ENCODE measurements at regions not wholly inside any gene's neighbourhood (a gene's known extent, or its start where the extent isn't known, plus 50 kb on each side); places are given as distances from the start of the nearest gene placed in this dataset.

- WGBS: 90% methylated on average over 3 of the region's 3 CpGs
- H3K27ac ChIP-seq: no peak overlapping the region
- no peak for TF ChIP-seq EP300 (IDR thresholded peaks at IDR 0.05)
- no peak for TF ChIP-seq POLR2A (IDR thresholded peaks at IDR 0.05)
- TF ChIP-seq, protein P1, sequence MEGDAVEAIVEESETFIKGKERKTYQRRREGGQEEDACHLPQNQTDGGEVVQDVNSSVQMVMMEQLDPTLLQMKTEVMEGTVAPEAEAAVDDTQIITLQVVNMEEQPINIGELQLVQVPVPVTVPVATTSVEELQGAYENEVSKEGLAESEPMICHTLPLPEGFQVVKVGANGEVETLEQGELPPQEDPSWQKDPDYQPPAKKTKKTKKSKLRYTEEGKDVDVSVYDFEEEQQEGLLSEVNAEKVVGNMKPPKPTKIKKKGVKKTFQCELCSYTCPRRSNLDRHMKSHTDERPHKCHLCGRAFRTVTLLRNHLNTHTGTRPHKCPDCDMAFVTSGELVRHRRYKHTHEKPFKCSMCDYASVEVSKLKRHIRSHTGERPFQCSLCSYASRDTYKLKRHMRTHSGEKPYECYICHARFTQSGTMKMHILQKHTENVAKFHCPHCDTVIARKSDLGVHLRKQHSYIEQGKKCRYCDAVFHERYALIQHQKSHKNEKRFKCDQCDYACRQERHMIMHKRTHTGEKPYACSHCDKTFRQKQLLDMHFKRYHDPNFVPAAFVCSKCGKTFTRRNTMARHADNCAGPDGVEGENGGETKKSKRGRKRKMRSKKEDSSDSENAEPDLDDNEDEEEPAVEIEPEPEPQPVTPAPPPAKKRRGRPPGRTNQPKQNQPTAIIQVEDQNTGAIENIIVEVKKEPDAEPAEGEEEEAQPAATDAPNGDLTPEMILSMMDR (IDR thresholded peaks at IDR 0.05): no peak
- no peak for TF ChIP-seq POLR2AphosphoS5 (IDR thresholded peaks at IDR 0.05)
These were observed 166.8 kb downstream of the YIPF5 start for GRCh38 chr5:144003636-144004035.

DNA sequence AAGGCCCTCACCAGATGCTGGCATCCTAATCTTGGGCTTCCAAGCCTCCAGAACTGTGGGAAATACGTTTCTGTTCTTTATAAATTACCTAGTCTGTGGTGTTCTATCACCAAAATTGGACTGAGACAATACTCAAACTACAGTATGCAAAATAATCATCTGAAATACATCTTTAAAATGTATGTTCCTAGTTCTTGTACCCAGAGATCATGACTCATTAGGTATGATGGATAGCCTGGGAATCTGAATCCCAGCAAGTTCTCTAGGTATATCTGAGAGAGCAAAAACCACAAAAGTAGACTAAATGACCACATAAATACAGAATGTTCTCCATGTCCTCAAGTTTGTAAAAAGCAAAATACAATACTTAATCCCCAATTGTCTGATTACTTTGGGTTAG is 166.3 kb downstream of the YIPF5 start:
- Histone ChIP-seq H3K4me3 (no peak overlapping the region), H3K27ac (no peak overlapping the region), H3K36me3 (no peaks in the 10 kb centered on the region), H3K27me3 (no peaks in the 10 kb centered on the region), H3K4me1 (no peaks in the 10 kb centered on the region), H3K9me3 (no peaks in the 10 kb centered on the region)
- no peak for DNase-seq (ENCODE audit: low spot score in 2 of 2)
- TF ChIP-seq, protein P1 (IDR thresholded peaks at IDR 0.05): no peak
- TF ChIP-seq POLR2A (IDR thresholded peaks at IDR 0.05): no peak
- 0% methylated on average over 1 of the region's 1 CpG for WGBS

More at GRCh38 chr5:144003636-144004035, 166.8 kb downstream of the YIPF5 start:
- H3K27me3 ChIP-seq: no peaks in the 10 kb centered on the region
- no peak for DNase-seq (ENCODE audit: low spot score in 2 of 2)
- no peaks in the 10 kb centered on the region for H3K4me1 ChIP-seq
- no peaks in the 10 kb centered on the region for H3K9me3 ChIP-seq
- no peaks in the 10 kb centered on the region for H3K36me3 ChIP-seq
- no peak overlapping the region for H3K4me3 ChIP-seq

DNA sequence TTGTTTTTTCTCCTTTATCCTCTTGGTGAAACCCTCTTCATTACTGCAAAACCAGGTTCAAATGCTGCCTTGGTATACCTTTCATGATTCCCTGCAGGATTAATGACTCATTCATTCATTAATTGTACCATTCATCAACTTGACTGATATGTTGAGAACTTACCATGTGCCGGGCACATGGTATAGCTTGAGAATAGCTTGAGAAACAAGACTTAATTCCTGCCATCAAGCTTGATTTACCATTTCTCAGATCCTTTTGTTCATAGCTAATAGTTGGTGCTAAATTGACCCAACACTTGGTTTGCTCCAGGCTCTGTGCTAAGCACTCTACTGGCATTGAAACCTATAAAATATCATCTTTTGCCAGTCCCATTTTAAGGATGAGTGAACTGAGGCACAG is 165.7 kb downstream of the YIPF5 start:
- no peaks in the 10 kb centered on the region for H3K27me3 ChIP-seq
- no peaks in the 10 kb centered on the region for H3K36me3 ChIP-seq
- H3K27ac ChIP-seq: no peak overlapping the region
- TF ChIP-seq EP300 (IDR thresholded peaks at IDR 0.05) (no peak), POLR2AphosphoS5 (IDR thresholded peaks at IDR 0.05) (no peak), POLR2A (IDR thresholded peaks at IDR 0.05) (no peak)
- TF ChIP-seq, protein P1 (IDR thresholded peaks at IDR 0.05): no peak
- H3K4me3 ChIP-seq: no peak overlapping the region
- WGBS: 95% methylated on average over 1 of the region's 1 CpG
- no peak for DNase-seq (ENCODE audit: low spot score in 2 of 2)
- no peaks in the 10 kb centered on the region for H3K4me1 ChIP-seq
- no peaks in the 10 kb centered on the region for H3K9me3 ChIP-seq

DNA sequence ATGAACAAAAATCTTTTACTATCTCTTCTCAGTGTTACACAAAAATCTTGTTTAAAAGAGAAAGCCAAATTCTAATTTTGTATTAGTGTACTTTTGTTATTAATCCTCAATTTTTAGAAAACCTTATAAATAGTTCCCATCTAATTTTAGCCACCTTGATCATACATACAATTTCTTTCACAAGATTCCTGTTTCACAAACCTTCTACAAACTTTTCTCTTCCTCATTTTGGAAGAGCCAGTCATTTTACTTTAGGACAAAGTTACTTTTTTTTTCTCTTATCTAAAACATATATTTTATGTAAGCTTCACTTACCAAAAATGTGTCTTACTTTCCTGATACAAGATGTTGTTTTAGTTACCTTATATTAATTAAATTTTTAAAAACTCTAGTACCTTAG is 161.3 kb downstream of the YIPF5 start:
- Histone ChIP-seq H3K4me3 (no peak overlapping the region), H3K27ac (no peak overlapping the region), H3K36me3 (no peaks in the 10 kb centered on the region), H3K4me1 (no peaks in the 10 kb centered on the region), H3K27me3 (no peaks in the 10 kb centered on the region), H3K9me3 (no peaks in the 10 kb centered on the region)
- no peak for DNase-seq (ENCODE audit: low spot score in 2 of 2)
- TF ChIP-seq POLR2AphosphoS5 (IDR thresholded peaks at IDR 0.05) (no peak), POLR2A (IDR thresholded peaks at IDR 0.05) (no peak), EP300 (IDR thresholded peaks at IDR 0.05) (no peak)
- TF ChIP-seq, protein P1 (IDR thresholded peaks at IDR 0.05): no peak

GRCh38 chr5:144011388-144011787 is 159.1 kb downstream of the YIPF5 start:
- Histone ChIP-seq H3K4me3 (no peak overlapping the region), H3K27ac (no peak overlapping the region), H3K27me3 (no peaks in the 10 kb centered on the region), H3K4me1 (no peaks in the 10 kb centered on the region), H3K9me3 (no peaks in the 10 kb centered on the region), H3K36me3 (no peaks in the 10 kb centered on the region)
- DNase-seq (ENCODE audit: low spot score in 2 of 2): no peak
- TF ChIP-seq, protein P1 (IDR thresholded peaks at IDR 0.05): no peak
- TF ChIP-seq POLR2AphosphoS5 (IDR thresholded peaks at IDR 0.05) (no peak), EP300 (IDR thresholded peaks at IDR 0.05) (no peak), POLR2A (IDR thresholded peaks at IDR 0.05) (no peak)

All from suprapubic skin (tissue), 4 donors.